ENCODE measurements at regions not wholly inside any gene's neighbourhood (a gene's known extent, or its start where the extent isn't known, plus 50 kb on each side); places are given as distances from the start of the nearest gene placed in this dataset.

- TF ChIP-seq TAF1 (IDR thresholded peaks at IDR 0.05; ENCODE audit: borderline replicate concordance, insufficient read depth, low read length) = no peak
- no peak for TF ChIP-seq FOXP2 (optimal IDR thresholded peaks at IDR 0.05; ENCODE audit: borderline replicate concordance, extremely low read depth, extremely low read length, insufficient read depth)
- TF ChIP-seq, protein P1, sequence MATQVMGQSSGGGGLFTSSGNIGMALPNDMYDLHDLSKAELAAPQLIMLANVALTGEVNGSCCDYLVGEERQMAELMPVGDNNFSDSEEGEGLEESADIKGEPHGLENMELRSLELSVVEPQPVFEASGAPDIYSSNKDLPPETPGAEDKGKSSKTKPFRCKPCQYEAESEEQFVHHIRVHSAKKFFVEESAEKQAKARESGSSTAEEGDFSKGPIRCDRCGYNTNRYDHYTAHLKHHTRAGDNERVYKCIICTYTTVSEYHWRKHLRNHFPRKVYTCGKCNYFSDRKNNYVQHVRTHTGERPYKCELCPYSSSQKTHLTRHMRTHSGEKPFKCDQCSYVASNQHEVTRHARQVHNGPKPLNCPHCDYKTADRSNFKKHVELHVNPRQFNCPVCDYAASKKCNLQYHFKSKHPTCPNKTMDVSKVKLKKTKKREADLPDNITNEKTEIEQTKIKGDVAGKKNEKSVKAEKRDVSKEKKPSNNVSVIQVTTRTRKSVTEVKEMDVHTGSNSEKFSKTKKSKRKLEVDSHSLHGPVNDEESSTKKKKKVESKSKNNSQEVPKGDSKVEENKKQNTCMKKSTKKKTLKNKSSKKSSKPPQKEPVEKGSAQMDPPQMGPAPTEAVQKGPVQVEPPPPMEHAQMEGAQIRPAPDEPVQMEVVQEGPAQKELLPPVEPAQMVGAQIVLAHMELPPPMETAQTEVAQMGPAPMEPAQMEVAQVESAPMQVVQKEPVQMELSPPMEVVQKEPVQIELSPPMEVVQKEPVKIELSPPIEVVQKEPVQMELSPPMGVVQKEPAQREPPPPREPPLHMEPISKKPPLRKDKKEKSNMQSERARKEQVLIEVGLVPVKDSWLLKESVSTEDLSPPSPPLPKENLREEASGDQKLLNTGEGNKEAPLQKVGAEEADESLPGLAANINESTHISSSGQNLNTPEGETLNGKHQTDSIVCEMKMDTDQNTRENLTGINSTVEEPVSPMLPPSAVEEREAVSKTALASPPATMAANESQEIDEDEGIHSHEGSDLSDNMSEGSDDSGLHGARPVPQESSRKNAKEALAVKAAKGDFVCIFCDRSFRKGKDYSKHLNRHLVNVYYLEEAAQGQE (IDR thresholded peaks at IDR 0.05; ENCODE audit: insufficient read depth in 1 of 2, low read depth in 2 of 2, low read length in 2 of 2) = no peak
- TF ChIP-seq POLR2AphosphoS5 (IDR thresholded peaks at IDR 0.05; ENCODE audit: low read depth, low read length) = no peak
- no peak for TF ChIP-seq SIN3A (IDR thresholded peaks at IDR 0.05; ENCODE audit: borderline replicate concordance, insufficient read depth, low read length)
Observed at GRCh38 chr4:105074097-105074496, 72.6 kb upstream of the TET2 start.

DNA sequence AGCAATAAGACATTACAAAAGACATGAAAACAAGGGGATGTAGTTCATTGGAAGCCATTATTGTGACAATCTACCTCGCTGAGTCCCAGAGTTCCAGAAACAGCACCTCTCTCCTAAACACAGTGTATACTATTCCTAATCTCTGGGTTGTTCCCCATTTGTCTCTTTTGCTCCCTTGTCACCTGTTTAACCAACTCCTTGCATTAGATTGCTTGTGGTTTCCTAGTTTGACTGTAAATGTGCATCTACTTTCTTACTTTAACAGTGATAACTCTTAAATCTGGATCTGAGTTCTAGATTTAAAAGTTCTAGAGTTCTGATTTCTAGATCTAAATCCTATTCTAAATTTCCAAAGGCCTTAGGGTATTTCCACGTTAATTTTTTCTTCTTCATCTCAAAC lies 71.6 kb upstream of the TET2 start:
- TF ChIP-seq POLR2AphosphoS5 (IDR thresholded peaks at IDR 0.05; ENCODE audit: low read depth, low read length) (no peak), TAF1 (IDR thresholded peaks at IDR 0.05; ENCODE audit: borderline replicate concordance, insufficient read depth, low read length) (no peak)

DNA sequence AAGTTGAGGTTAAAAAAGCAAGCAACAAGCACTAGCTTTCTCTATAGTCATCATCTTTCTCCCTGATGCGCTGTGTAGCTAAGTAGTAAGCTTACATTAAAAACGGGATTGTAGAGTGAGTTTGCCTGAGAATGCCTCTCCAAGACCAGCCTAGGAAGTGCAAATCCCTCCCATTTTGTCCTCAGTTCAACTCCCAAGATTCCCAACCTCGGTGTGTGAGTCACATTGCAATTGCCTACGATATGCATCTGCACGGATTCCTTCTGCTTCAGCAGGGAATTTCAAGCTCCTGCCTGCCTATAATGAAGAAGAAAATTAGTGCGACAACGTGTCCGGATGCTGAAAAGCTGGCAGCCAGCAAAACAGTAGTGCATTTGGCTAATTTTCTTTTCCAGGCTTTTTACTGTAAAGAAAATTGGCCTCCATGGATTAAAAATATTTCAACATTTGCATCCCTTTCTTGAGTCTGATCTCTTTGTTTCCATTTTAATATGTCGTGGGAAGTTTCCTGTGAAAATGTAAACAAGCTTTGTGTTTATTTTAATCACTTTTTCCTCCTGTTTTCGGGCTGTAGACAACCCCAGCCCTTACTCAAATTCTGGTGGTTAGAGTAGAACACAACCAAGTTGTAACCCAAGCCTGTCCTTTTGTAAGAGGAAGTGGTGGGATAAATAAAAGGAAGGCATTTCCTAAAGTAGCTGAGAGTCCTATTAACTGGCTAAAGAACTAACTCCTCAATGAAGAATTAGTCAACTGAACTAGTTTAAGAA lies 58.4 kb upstream of the TET2 start:
- TF ChIP-seq SIN3A (IDR thresholded peaks at IDR 0.05; ENCODE audit: borderline replicate concordance, insufficient read depth, low read length) (peak; percentile 19; the same call in 1 of the 2 replicates), TAF1 (IDR thresholded peaks at IDR 0.05; ENCODE audit: borderline replicate concordance, insufficient read depth, low read length) (0 out of 2 replicates have a peak, but pooled peaks have one; percentile 24), FOXP2 (optimal IDR thresholded peaks at IDR 0.05; ENCODE audit: borderline replicate concordance, extremely low read depth, extremely low read length, insufficient read depth) (no peak), POLR2AphosphoS5 (IDR thresholded peaks at IDR 0.05; ENCODE audit: low read depth, low read length) (no peak)
- TF ChIP-seq, protein P1 (IDR thresholded peaks at IDR 0.05; ENCODE audit: insufficient read depth in 1 of 2, low read depth in 2 of 2, low read length in 2 of 2) = 0 out of 4 replicates have a peak, but pooled peaks of 1 of the 2 experiments have one; percentile 38

DNA sequence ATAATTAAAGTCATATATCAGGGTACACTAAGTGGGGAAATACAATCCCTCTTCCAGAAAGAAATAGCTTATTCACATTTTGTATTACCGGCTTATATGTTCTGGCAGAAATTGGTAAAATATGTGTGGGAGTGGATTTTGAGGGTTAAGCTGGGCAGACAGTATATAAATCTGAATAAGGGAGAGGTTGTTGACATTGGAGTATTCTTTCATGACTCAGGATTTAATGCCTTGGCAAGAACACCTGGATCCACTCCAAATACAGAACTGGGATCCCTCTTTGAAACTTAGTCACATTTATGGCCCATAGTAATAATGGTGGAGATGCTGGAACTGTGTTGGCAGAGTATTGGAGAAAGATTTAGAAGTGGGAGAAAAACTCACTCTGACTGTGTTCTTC lies 54.3 kb upstream of the TET2 start:
- TF ChIP-seq, protein P1 (IDR thresholded peaks at IDR 0.05; ENCODE audit: insufficient read depth in 1 of 2, low read depth in 2 of 2, low read length in 2 of 2) = no peak
- TF ChIP-seq POLR2AphosphoS5 (IDR thresholded peaks at IDR 0.05; ENCODE audit: low read depth, low read length) (no peak), FOXP2 (optimal IDR thresholded peaks at IDR 0.05; ENCODE audit: borderline replicate concordance, extremely low read depth, extremely low read length, insufficient read depth) (no peak), TAF1 (IDR thresholded peaks at IDR 0.05; ENCODE audit: borderline replicate concordance, insufficient read depth, low read length) (no peak), SIN3A (IDR thresholded peaks at IDR 0.05; ENCODE audit: borderline replicate concordance, insufficient read depth, low read length) (no peak)

DNA sequence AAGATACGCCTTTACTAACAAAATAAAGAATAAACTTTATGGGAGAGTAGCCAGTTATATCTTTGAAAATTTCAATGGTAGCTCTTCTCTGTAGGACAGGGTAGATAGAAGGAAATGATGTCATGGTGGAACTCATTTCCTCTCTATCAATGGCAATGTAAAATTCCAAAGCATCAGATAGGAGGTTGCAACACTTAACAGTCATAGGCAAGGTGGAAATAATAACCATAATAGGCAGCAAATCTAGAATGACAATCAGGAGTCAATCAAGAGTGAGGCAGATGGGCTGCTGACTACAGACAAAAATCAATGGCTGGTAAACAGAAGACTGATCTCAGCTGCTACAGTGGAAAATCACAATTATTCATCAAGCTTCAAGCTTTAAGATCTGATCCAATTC lies 53.9 kb upstream of the TET2 start:
- TF ChIP-seq POLR2AphosphoS5 (IDR thresholded peaks at IDR 0.05; ENCODE audit: low read depth, low read length) = no peak
- TF ChIP-seq, protein P1 (IDR thresholded peaks at IDR 0.05; ENCODE audit: insufficient read depth in 1 of 2, low read depth in 2 of 2, low read length in 2 of 2) = no peak
- TF ChIP-seq SIN3A (IDR thresholded peaks at IDR 0.05; ENCODE audit: borderline replicate concordance, insufficient read depth, low read length) = no peak
- TF ChIP-seq FOXP2 (optimal IDR thresholded peaks at IDR 0.05; ENCODE audit: borderline replicate concordance, extremely low read depth, extremely low read length, insufficient read depth) = no peak
- TF ChIP-seq TAF1 (IDR thresholded peaks at IDR 0.05; ENCODE audit: borderline replicate concordance, insufficient read depth, low read length) = no peak

All from PFSK-1 (cell line).